ENCODE measurements at regions not wholly inside any gene's neighbourhood (a gene's known extent, or its start where the extent isn't known, plus 50 kb on each side); places are given as distances from the start of the nearest gene placed in this dataset.

GRCh38 chr2:15043336-15044058 is 411.0 kb downstream of the LRATD1 start:
- Histone ChIP-seq H3K4me3 (ENCODE audit: low read depth in 1 of 3, low read length in 3 of 3) (no peak overlapping the region), H3K27me3 (ENCODE audit: control insufficient read depth in 4 of 4, insufficient read depth in 4 of 4, low read length in 3 of 4) (no peaks in the 10 kb centered on the region), H3K4me1 (ENCODE audit: control insufficient read depth in 4 of 4, insufficient read depth in 4 of 4, low read length in 3 of 4) (no peaks in the 10 kb centered on the region), H3K27ac (ENCODE audit: low read depth in 1 of 2, low read length in 2 of 2) (no peak overlapping the region), H3K9me3 (ENCODE audit: control insufficient read depth in 4 of 4, low read length in 3 of 4) (no peaks in the 10 kb centered on the region), H3K36me3 (ENCODE audit: control insufficient read depth in 4 of 4, insufficient read depth in 3 of 4, low read depth in 1 of 4, low read length in 3 of 4) (no peaks in the 10 kb centered on the region), H3K9ac (ENCODE audit: low read depth in 1 of 2, low read length in 2 of 2) (no peak overlapping the region)
- no peak for DNase-seq (ENCODE audit: low spot score)
- TF ChIP-seq MAX (IDR thresholded peaks at IDR 0.05) (no peak), HNF4A (conservative IDR thresholded peaks at IDR 0.05) (no peak), GABPA (IDR thresholded peaks at IDR 0.05 in 1 of 2, conservative IDR thresholded peaks at IDR 0.05 in 1 of 2) (no peak), JUND (IDR thresholded peaks at IDR 0.05) (no peak), REST (IDR thresholded peaks at IDR 0.05) (no peak), EGR1 (IDR thresholded peaks at IDR 0.05; ENCODE audit: low read depth in 2 of 2) (no peak), ATF3 (IDR thresholded peaks at IDR 0.05) (no peak), SP1 (IDR thresholded peaks at IDR 0.05) (no peak), TAF1 (conservative IDR thresholded peaks at IDR 0.05) (no peak)
- 45% methylated on average over 4 of the region's 4 CpGs for WGBS

- TF ChIP-seq TAF1 (conservative IDR thresholded peaks at IDR 0.05) (no peak), FOXA1 (IDR thresholded peaks at IDR 0.05) (no peak), JUND (IDR thresholded peaks at IDR 0.05) (no peak), ATF3 (IDR thresholded peaks at IDR 0.05) (no peak), CTCF (IDR thresholded peaks at IDR 0.05; ENCODE audit: low read depth, low read length, missing input control) (no peak), REST (IDR thresholded peaks at IDR 0.05) (no peak), FOXA2 (IDR thresholded peaks at IDR 0.05) (no peak), NR2F2 (IDR thresholded peaks at IDR 0.05) (no peak), HNF4A (conservative IDR thresholded peaks at IDR 0.05) (no peak), EGR1 (IDR thresholded peaks at IDR 0.05; ENCODE audit: low read depth in 2 of 2) (no peak), RXRA (IDR thresholded peaks at IDR 0.05) (no peak), YY1 (IDR thresholded peaks at IDR 0.05) (no peak), MAX (IDR thresholded peaks at IDR 0.05) (no peak), RAD21 (IDR thresholded peaks at IDR 0.05) (no peak), SP1 (IDR thresholded peaks at IDR 0.05) (no peak), ZBTB33 (IDR thresholded peaks at IDR 0.05) (no peak), HNF4G (IDR thresholded peaks at IDR 0.05) (no peak), GABPA (IDR thresholded peaks at IDR 0.05 in 1 of 2, conservative IDR thresholded peaks at IDR 0.05 in 1 of 2) (no peak)
- no peaks in the 10 kb centered on the region for H3K9me3 ChIP-seq (ENCODE audit: control insufficient read depth in 4 of 4, low read length in 3 of 4)
- no peak overlapping the region for H3K9ac ChIP-seq (ENCODE audit: low read depth in 1 of 2, low read length in 2 of 2)
- H3K36me3 ChIP-seq (ENCODE audit: control insufficient read depth in 4 of 4, insufficient read depth in 3 of 4, low read depth in 1 of 4, low read length in 3 of 4) = no peaks in the 10 kb centered on the region
- H3K27me3 ChIP-seq (ENCODE audit: control insufficient read depth in 4 of 4, insufficient read depth in 4 of 4, low read length in 3 of 4) = no peaks in the 10 kb centered on the region
- 79% methylated on average over 4 of the region's 4 CpGs for WGBS
- H3K4me1 ChIP-seq (ENCODE audit: control insufficient read depth in 4 of 4, insufficient read depth in 4 of 4, low read length in 3 of 4) = no peaks in the 10 kb centered on the region
- DNase-seq (ENCODE audit: low spot score) = no peak
- H3K27ac ChIP-seq (ENCODE audit: low read depth in 1 of 2, low read length in 2 of 2) = no peak overlapping the region
- H3K4me3 ChIP-seq (ENCODE audit: low read depth in 1 of 3, low read length in 3 of 3) = no peak overlapping the region
These were observed 412.5 kb downstream of the LRATD1 start for GRCh38 chr2:15045054-15045453.

Measured in liver (tissue), 8 donors.